LNCAP (cell line): ENCODE measurements at regions not wholly inside any gene's neighbourhood (a gene's known extent, or its start where the extent isn't known, plus 50 kb on each side); places are given as distances from the start of the nearest gene placed in this dataset.

Source experiments
- TF ChIP-seq, protein P1 (sequence below): fragments of 450-650 bp; IDR thresholded peaks from 2 replicates; pipeline ENCODE4 v1.5.1; 2017; ENCODE audit warnings: mild to moderate bottlenecking

DNA sequence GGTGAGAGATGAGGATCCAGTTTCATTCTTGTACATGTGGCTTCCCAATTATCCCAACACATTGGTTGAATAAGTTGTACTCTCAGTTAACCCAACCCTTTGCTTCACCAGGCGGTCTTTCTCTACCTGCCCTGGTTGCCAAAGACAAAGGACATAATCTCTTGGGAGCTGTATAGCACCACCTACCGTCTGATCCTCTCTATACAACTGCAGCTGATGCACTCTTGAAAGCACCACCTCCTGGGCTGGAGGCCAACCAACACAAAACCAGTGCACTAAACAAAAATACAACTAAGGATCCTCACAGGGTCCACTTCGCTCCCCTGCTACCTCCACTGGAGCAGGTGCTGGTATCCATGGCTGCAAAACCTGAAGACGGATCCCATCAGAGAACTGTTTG is 473.6 kb upstream of the NRXN1 start:
- TF ChIP-seq, protein P1, sequence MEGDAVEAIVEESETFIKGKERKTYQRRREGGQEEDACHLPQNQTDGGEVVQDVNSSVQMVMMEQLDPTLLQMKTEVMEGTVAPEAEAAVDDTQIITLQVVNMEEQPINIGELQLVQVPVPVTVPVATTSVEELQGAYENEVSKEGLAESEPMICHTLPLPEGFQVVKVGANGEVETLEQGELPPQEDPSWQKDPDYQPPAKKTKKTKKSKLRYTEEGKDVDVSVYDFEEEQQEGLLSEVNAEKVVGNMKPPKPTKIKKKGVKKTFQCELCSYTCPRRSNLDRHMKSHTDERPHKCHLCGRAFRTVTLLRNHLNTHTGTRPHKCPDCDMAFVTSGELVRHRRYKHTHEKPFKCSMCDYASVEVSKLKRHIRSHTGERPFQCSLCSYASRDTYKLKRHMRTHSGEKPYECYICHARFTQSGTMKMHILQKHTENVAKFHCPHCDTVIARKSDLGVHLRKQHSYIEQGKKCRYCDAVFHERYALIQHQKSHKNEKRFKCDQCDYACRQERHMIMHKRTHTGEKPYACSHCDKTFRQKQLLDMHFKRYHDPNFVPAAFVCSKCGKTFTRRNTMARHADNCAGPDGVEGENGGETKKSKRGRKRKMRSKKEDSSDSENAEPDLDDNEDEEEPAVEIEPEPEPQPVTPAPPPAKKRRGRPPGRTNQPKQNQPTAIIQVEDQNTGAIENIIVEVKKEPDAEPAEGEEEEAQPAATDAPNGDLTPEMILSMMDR = no peak

DNA sequence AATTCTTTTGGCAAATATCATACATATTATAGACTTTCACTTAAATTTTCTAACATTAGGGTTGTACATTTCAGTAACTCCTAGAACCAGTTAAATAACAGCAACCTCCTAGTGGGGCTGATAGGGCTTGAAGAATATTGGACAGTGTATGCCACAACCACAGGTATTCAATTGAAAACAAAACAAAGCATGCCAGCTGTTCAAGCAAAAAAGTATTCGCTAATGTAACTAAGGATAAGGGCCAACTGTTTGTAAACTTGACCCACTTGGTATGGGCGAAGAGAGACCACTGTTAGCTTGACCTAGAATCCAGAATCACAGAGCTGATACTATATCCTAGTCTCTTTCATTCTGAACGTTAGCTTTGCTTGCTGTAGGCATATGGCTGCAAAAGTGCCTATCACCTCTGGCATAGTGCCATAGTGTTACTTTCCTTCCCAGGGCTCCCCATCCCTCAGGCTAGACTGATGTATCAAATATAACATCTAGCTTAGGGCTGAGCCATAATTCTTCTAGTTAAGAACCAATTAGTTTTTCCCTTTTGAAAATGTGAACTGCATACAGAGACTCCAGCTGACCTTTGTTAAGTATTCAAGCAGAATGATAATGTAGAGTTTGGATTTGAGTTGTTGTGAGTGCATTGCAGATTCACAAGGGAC is 458.8 kb upstream of the NRXN1 start:
- TF ChIP-seq, protein P1 = no peak

DNA sequence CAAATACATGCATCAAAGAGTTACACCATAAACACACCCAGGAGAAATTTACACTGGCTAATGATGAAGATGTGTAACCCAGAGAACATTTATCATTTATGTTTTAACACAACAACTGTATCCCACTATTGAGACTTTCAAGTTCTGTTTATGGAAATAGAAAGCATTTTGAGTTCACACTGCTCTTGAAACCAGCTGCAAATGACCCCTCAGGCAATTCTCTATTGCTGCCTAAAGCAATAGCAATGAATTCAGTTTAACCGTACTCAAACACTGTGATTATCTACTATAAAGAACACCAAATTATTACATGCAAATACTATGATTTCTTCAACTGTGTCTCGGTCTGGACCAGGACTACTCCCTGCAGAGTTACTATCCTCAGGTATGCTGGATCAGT is 452.7 kb upstream of the NRXN1 start:
- TF ChIP-seq, protein P1 = no peak

DNA sequence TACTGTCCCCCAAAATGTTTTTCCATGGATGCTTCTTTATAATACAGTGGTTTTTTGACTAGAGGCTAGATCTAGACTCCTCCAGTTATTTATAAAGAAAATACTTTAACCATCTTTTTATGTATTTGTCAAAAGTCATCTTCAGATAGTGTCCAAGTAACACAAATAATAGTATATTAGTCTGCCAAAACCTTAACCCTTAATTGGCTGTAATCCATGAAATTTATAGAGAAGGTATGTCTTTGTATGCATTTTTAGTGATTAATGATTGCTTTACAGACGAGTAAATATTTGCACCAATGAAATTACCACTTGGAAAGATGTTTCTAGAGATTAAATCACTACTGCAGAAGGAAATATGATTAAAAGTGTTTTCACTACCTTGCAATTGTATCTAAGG is 451.8 kb upstream of the NRXN1 start:
- TF ChIP-seq, protein P1 = no peak

DNA sequence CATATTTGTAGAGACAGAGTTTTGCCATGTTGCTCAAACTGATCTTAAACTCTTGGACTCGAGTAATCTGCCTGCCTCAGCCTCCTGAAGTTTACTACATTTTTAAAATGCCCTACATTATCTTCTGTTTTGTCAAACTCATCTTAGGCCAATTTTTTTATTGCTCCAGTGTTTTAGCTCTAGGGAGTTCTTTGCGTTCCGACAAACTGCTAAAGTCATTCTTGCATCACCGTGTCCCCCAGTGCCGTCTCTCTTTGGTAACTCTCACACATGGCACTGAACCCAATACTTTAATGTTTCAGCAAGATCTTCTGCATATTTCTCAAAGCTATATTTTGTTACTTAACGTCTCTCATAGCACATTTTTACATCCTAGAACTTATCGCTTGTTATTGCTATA is 440.9 kb upstream of the NRXN1 start:
- TF ChIP-seq, protein P1 = no peak

DNA sequence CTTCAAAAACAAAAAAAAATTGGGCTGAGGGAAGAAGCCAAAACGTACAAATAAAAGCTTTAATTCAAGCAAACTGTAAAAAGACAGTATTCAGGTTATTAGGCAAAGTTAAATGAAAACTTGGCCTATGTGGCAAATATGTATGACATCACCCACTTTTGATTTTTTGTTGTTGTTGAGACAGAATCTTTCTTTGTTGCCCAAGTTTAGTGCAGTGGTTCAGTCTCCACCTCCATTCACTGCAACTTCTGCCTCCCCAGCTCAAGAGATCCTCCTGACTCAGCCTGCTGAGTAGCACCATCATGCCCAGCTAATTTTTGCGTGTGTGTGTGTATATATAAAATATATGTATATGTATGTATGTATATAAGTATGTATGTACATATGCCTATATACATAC is 440.4 kb upstream of the NRXN1 start:
- TF ChIP-seq, protein P1 = no peak

DNA sequence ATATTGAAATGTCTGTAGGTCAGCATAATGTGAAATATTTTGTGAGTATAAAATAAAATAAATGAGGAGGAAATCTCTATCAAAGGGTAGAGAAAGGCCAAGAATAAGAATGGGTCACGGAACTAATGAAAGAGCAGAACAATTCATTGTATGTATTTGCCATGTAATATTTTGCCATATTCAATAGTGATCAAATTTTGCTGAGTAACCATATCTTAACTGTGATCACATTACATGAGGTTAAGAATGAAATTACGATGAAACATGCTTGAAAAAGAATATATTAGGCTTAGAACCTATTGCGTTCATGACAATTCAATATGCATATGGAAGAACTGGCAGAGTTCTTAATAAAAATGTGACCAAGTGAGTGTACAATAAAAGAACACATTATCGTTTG is 437.2 kb upstream of the NRXN1 start:
- TF ChIP-seq, protein P1 = no peak

DNA sequence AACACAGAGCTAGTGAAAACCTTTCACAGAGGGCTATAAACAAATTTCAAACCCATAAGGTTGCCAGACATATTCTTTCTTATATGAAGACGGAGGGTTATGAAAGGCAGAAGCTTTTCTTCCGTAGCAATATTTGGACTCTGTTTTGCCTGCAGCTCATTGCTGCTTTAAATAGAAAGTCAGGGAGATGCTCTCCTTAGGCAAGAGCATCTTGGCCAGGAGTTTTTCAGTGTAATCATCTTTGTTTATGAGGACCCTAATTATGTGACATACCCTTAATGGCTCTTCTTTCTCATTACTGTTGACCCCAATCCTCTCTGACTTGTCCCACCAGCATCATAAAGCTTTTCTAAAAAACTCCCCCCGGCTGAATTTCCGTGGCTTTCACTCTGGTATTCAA is 433.4 kb upstream of the NRXN1 start:
- TF ChIP-seq, protein P1 = no peak
